ENCODE measurements at regions not wholly inside any gene's neighbourhood (a gene's known extent, or its start where the extent isn't known, plus 50 kb on each side); places are given as distances from the start of the nearest gene placed in this dataset.
"Not testable (repeated sequence)": the region's sequence is repeated elsewhere in the genome, so short reads cannot be mapped to it uniquely, and the experiment has no call there.

DNA sequence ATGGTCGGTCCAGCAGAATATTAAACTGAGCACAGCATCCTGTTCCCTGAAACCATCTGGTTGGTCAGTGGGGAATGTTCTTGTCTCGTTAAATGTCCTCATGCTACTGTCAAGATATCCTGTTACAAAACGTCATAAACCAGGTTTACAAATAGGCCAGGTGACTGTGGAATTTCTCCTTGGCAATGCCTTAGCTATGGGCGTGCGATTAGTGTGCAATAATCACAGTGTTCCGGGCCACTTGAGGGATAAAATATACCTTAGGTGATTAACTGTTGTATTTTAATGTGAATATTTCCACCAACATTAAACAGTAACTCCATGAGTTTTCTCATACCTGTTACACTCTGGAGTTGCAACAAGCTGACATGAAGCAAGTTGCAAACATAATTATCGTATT lies 223.1 kb upstream of the FRG2C start:
- TF ChIP-seq, protein P1, sequence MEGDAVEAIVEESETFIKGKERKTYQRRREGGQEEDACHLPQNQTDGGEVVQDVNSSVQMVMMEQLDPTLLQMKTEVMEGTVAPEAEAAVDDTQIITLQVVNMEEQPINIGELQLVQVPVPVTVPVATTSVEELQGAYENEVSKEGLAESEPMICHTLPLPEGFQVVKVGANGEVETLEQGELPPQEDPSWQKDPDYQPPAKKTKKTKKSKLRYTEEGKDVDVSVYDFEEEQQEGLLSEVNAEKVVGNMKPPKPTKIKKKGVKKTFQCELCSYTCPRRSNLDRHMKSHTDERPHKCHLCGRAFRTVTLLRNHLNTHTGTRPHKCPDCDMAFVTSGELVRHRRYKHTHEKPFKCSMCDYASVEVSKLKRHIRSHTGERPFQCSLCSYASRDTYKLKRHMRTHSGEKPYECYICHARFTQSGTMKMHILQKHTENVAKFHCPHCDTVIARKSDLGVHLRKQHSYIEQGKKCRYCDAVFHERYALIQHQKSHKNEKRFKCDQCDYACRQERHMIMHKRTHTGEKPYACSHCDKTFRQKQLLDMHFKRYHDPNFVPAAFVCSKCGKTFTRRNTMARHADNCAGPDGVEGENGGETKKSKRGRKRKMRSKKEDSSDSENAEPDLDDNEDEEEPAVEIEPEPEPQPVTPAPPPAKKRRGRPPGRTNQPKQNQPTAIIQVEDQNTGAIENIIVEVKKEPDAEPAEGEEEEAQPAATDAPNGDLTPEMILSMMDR (IDR thresholded peaks at IDR 0.05 in 4 of 5, conservative IDR thresholded peaks at IDR 0.05 in 1 of 5), result not testable (repeated sequence)
- TF ChIP-seq POLR2A (IDR thresholded peaks at IDR 0.05), result not testable (repeated sequence)
